ENCODE measurements at regions not wholly inside any gene's neighbourhood (a gene's known extent, or its start where the extent isn't known, plus 50 kb on each side); places are given as distances from the start of the nearest gene placed in this dataset.

- no peaks in the 10 kb centered on the region for H3K9me2 ChIP-seq (ENCODE audit: insufficient read depth)
- H3K9ac ChIP-seq (ENCODE audit: low read length), result no peak overlapping the region
- TF ChIP-seq ZFX (IDR thresholded peaks at IDR 0.05) (no peak), EGR1 (IDR thresholded peaks at IDR 0.05; ENCODE audit: low read depth) (no peak), EZH2 (IDR thresholded peaks at IDR 0.05) (no peak), CEBPB (IDR thresholded peaks at IDR 0.05; ENCODE audit: low read depth) (no peak), JUND (IDR thresholded peaks at IDR 0.05) (no peak), REST (IDR thresholded peaks at IDR 0.05; ENCODE audit: low read depth) (no peak), MAX (IDR thresholded peaks at IDR 0.05) (no peak), SIN3A (IDR thresholded peaks at IDR 0.05; ENCODE audit: low read depth) (no peak), TCF7L2 (IDR thresholded peaks at IDR 0.05; ENCODE audit: borderline replicate concordance, extremely low read depth, insufficient read depth, insufficient read length) (no peak), POLR2AphosphoS5 (IDR thresholded peaks at IDR 0.05; ENCODE audit: low read depth, low read length) (no peak)
- no peak for DNase-seq (ENCODE audit: low read depth, low spot score)
- ChIA-PET RAD21 (ENCODE audit: low non-redundant PET in 1 of 2, low total read pairs in 2 of 2, uncharacterized antibody in 2 of 2, unreplicated experiment in 2 of 2) (no interaction called here), CTCF (no interaction called here), POLR2A (no interaction called here)
- H3K27me3 ChIP-seq (ENCODE audit: insufficient read depth, low read length), result no peaks in the 10 kb centered on the region
- H2AFZ ChIP-seq (ENCODE audit: low read depth, low read length, poor library complexity, severe bottlenecking), result no peak overlapping the region
- no peaks in the 10 kb centered on the region for H4K20me1 ChIP-seq (ENCODE audit: insufficient read depth)
- no peak overlapping the region for H3K4me2 ChIP-seq (ENCODE audit: low read length)
- no peaks in the 10 kb centered on the region for H3K36me3 ChIP-seq (ENCODE audit: control insufficient read depth in 1 of 2, insufficient read depth in 2 of 2, low read length in 2 of 2)
- ATAC-seq, result no peak
- no peak overlapping the region for H3K4me3 ChIP-seq (replicated peaks in 1 of 2; ENCODE audit: low read depth in 1 of 2, low read length in 2 of 2)
- intact Hi-C loops (cut with micrococcal nuclease), result no loop called here
- no TSS peak for BruUV-seq (replicated peaks)
- H3K27ac ChIP-seq (ENCODE audit: low read depth, low read length), result no peak overlapping the region
- H3K9me3 ChIP-seq (ENCODE audit: control insufficient read depth in 1 of 2, insufficient read depth in 1 of 2, low read depth in 1 of 2, low read length in 2 of 2), result peaks cover 0 to 4% of the 10 kb centered on the region in 2 experiments; a peak in 2 of 4 replicates
- no peaks in the 10 kb centered on the region for H3K79me2 ChIP-seq (ENCODE audit: insufficient read depth, low read length)
- H3K4me1 ChIP-seq (ENCODE audit: control insufficient read depth in 1 of 2, insufficient read depth in 2 of 2, low read length in 2 of 2), result no peaks in the 10 kb centered on the region
Measured at GRCh38 chr9:17859228-17859627, 280.4 kb downstream of the SH3GL2 start.
